Endothelial cell of umbilical vein (primary cell): ENCODE measurements at regions not wholly inside any gene's neighbourhood (a gene's known extent, or its start where the extent isn't known, plus 50 kb on each side); places are given as distances from the start of the nearest gene placed in this dataset.
A peak's percentile ranks its signal among the peaks of the same experiment; 100 is the strongest.

Experiments
- BruUV-seq: library from RNA; stranded (reverse); fragments of 400-500 nt; replicated peaks from 2 replicates; lab custom pipeline; 2021; lab: Mats Ljungman, UMichigan
- CTCF ChIA-PET: fragments of 300-600, 350-600 bp; sonication (Branson Sonifier 250); formaldehyde crosslinking; loops from one replicate; lab custom pipeline; 2021; ENCODE audit warnings: antibody characterized with exemption, inconsistent platforms; lab: Charles Lee
- POLR2A ChIA-PET: fragments of 300-600, 350-600 bp; sonication (Branson Sonifier 250); formaldehyde crosslinking; loops from one replicate; lab custom pipeline; 2021; ENCODE audit warnings: antibody characterized with exemption, inconsistent platforms; lab: Charles Lee
- DNase-seq: peaks from one replicate; pipeline ENCODE4 v3.0.0-alpha.2; 2011; ENCODE audit warnings: low read depth, low spot score
- FAIRE-seq: peaks from 2 replicates; lab custom pipeline; 2011; peaks lifted over from hg19 to GRCh38; lab: Jason Lieb, UNC
- H2AFZ ChIP-seq: 2 replicates; pipeline ENCODE4 v1.6.0; 2012; ENCODE audit warnings: low read depth, low read length, control low read depth, inconsistent platforms
- H3K27ac ChIP-seq: 2 replicates; pipeline ENCODE4 v1.5.1; 2011; ENCODE audit warnings: low read depth, mild to moderate bottlenecking, control low read depth, low read length, moderate library complexity; ENCODE audit not compliant: insufficient read depth
- H3K27me3 ChIP-seq, 2 experiments: 2 replicates each; pipeline versions ENCODE4 v1.6.0 to v1.6.1; 2011; ENCODE audit warnings: low read length in 2 of 2, mixed read lengths in 1 of 2; ENCODE audit not compliant: control insufficient read depth in 2 of 2, insufficient read depth in 2 of 2
- H3K36me3 ChIP-seq, 2 experiments: 2 replicates in 1 of 2; 3 replicates in 1 of 2; pipeline ENCODE4 v1.5.1; 2011; ENCODE audit warnings: low read length in 2 of 2, mild to moderate bottlenecking in 1 of 2, moderate library complexity in 1 of 2; ENCODE audit not compliant: control insufficient read depth in 2 of 2, insufficient read depth in 2 of 2; ENCODE audit errors: extremely low read depth in 1 of 2
- H3K4me1 ChIP-seq: 3 replicates; pipeline ENCODE4 v1.5.1; 2011; ENCODE audit warnings: mild to moderate bottlenecking, low read length; ENCODE audit not compliant: control insufficient read depth, insufficient read depth; ENCODE audit errors: extremely low read depth
- H3K4me2 ChIP-seq: 2 replicates; pipeline ENCODE4 v1.6.1; 2011; ENCODE audit warnings: low read length, control low read depth, mixed read lengths; ENCODE audit not compliant: insufficient read depth
- H3K4me3 ChIP-seq, 3 experiments: fragments of 200-600 bp in 1 of 3; sonication (generic), shearing (Covaris generic) in 1 of 3; replicated peaks in 1 of 3; 2 replicates each; pipeline ENCODE4 v1.5.1; 2011 to 2016; ENCODE audit warnings: control low read depth in 3 of 3, low read length in 3 of 3, mild to moderate bottlenecking in 2 of 3, inconsistent platforms in 1 of 3, low read depth in 1 of 3, moderate library complexity in 1 of 3; ENCODE audit not compliant: insufficient read depth in 1 of 3
- H3K79me2 ChIP-seq: 2 replicates; pipeline ENCODE4 v1.6.0; 2012; ENCODE audit warnings: low read length, inconsistent platforms; ENCODE audit not compliant: control insufficient read depth, insufficient read depth
- H3K9ac ChIP-seq: replicated peaks from 2 replicates; pipeline ENCODE3; 2011; ENCODE audit warnings: low read length, control low read depth; ENCODE audit not compliant: insufficient read depth; ENCODE audit errors: extremely low read depth
- H3K9me1 ChIP-seq: replicated peaks from 3 replicates; pipeline ENCODE4 v1.6.0; 2011; ENCODE audit warnings: mild to moderate bottlenecking, low read length; ENCODE audit not compliant: control insufficient read depth, insufficient read depth; ENCODE audit errors: extremely low read depth
- H3K9me3 ChIP-seq: replicated peaks from 2 replicates; pipeline ENCODE4 v1.5.1; 2012; ENCODE audit warnings: low read length, inconsistent platforms; ENCODE audit not compliant: control insufficient read depth, insufficient read depth
- H4K20me1 ChIP-seq: replicated peaks from 2 replicates; pipeline ENCODE3; 2011; ENCODE audit warnings: mild to moderate bottlenecking, low read length; ENCODE audit not compliant: control insufficient read depth, insufficient read depth; ENCODE audit errors: extremely low read depth
- CTCF ChIP-seq, 2 donors: IDR thresholded peaks; 1 replicate in 1 of 2; 2 replicates in 1 of 2; pipeline ENCODE4 v1.5.1; 2011; ENCODE audit warnings: low read length in 2 of 2, mild to moderate bottlenecking in 2 of 2, moderate library complexity in 2 of 2, control low read depth in 1 of 2, inconsistent platforms in 1 of 2, low read depth in 1 of 2; ENCODE audit not compliant: insufficient read depth in 1 of 2; ENCODE audit errors: extremely low read depth in 1 of 2
- EZH2 ChIP-seq: IDR thresholded peaks from 2 replicates; pipeline ENCODE4 v1.6.1; 2012; ENCODE audit warnings: borderline replicate concordance, low read depth, mild to moderate bottlenecking, moderate library complexity, low read length, inconsistent platforms; ENCODE audit not compliant: severe bottlenecking
- JUN ChIP-seq: IDR thresholded peaks from 2 replicates; pipeline ENCODE4 v1.6.1; 2011; ENCODE audit warnings: borderline replicate concordance, low read depth; ENCODE audit not compliant: insufficient read length, insufficient read depth
- dilution Hi-C: fragments of 300-500 bp; cut with MboI; formaldehyde crosslinking; loops from one replicate; pipeline ENCODE4 v1.15.0; 2019; ENCODE audit warnings: low sequenced_read_pairs; ENCODE audit not compliant: extremely low pct_ligation_motif_present
- intact Hi-C: fragments of 100-400 bp; cut with micrococcal nuclease; formaldehyde crosslinking; loops from one replicate; pipeline ENCODE4 v1.10.0; 2022

GRCh38 chr5:88144219-88145001, 124.2 kb downstream of the TMEM161B start:
- FAIRE-seq (no peak), DNase-seq (no peak)
- H3K9me3 ChIP-seq = no peaks in the 10 kb centered on the region
- H3K4me3 ChIP-seq = no peak overlapping the region
- no peak overlapping the region for H3K27ac ChIP-seq
- H3K9ac ChIP-seq = no peak overlapping the region
- no peak overlapping the region for H3K4me2 ChIP-seq
- ChIA-PET CTCF (interaction anchor here (1.3 to 1.6 kb wide), 2 partner anchors 536 to 547 kb away, joined by 3 to 6 read pairs; no protein-coding TSS in a partner anchor), POLR2A (no interaction called here)
- H4K20me1 ChIP-seq = no peaks in the 10 kb centered on the region
- intact Hi-C loops = loop anchor here (5.0 kb wide), 2 partner anchors 123 to 362 kb away; partner anchors contain the start of gene TMEM161B
- dilution Hi-C loops = loop anchor here (25.0 kb wide), 1 partner anchor 543 kb away; no protein-coding TSS in a partner anchor
- no peaks in the 10 kb centered on the region for H3K9me1 ChIP-seq
- BruUV-seq = no TSS peak
- TF ChIP-seq JUN (no peak), EZH2 (peak; percentile 66), CTCF (IDR thresholded peaks at IDR 0.05; ENCODE audit: extremely low read depth in 1 of 2, insufficient read depth in 1 of 2, low read depth in 1 of 2, low read length in 2 of 2) (no peak)
- no peaks in the 10 kb centered on the region for H3K79me2 ChIP-seq
- peaks cover 12% of the 10 kb centered on the region for H3K4me1 ChIP-seq
- H2AFZ ChIP-seq = no peak overlapping the region
- H3K27me3 ChIP-seq = peaks cover 61 to 83% of the 10 kb centered on the region in 2 experiments
- H3K36me3 ChIP-seq = no peaks in the 10 kb centered on the region
